BLaER1 treated with 17β-estradiol and CSF1 and Interleukin-3, amounts not matched to agents 10 nM and 100 nM (cell line): ENCODE measurements at regions not wholly inside any gene's neighbourhood (a gene's known extent, or its start where the extent isn't known, plus 50 kb on each side); places are given as distances from the start of the nearest gene placed in this dataset.

Experiments
- H3K27ac ChIP-seq, 11 experiments: shearing (Covaris generic); formaldehyde crosslinking; 2 replicates each; pipeline ENCODE4 v1.8.1; 2022
- H3K27me3 ChIP-seq, 11 experiments: shearing (Covaris generic); formaldehyde crosslinking; 2 replicates each; pipeline ENCODE4 v1.8.1; 2022
- H3K36me3 ChIP-seq, 11 experiments: shearing (Covaris generic); formaldehyde crosslinking; 2 replicates each; pipeline ENCODE4 v1.8.1; 2022
- H3K4me1 ChIP-seq, 10 experiments: shearing (Covaris generic); formaldehyde crosslinking; 2 replicates each; pipeline ENCODE4 v1.8.1; 2022
- H3K4me2 ChIP-seq, 11 experiments: shearing (Covaris generic); formaldehyde crosslinking; 2 replicates each; pipeline ENCODE4 v1.8.1; 2022
- H3K4me3 ChIP-seq, 10 experiments: shearing (Covaris generic); formaldehyde crosslinking; 2 replicates each; pipeline ENCODE4 v1.8.1; 2022
- H3K9ac ChIP-seq, 11 experiments: shearing (Covaris generic); formaldehyde crosslinking; 2 replicates each; pipeline ENCODE4 v1.8.1; 2022
- H3K9me3 ChIP-seq, 11 experiments: shearing (Covaris generic); formaldehyde crosslinking; replicated peaks in 1 of 11; 2 replicates each; pipeline ENCODE4 v1.8.1; 2022
- H4K20me1 ChIP-seq, 11 experiments: shearing (Covaris generic); formaldehyde crosslinking; 2 replicates each; pipeline ENCODE4 v1.8.1; 2022
- Cebpa-rat ChIP-seq, 11 experiments: shearing (Covaris generic); IDR thresholded peaks; 2 replicates each; pipeline ENCODE4 v1.8.1; 2022

DNA sequence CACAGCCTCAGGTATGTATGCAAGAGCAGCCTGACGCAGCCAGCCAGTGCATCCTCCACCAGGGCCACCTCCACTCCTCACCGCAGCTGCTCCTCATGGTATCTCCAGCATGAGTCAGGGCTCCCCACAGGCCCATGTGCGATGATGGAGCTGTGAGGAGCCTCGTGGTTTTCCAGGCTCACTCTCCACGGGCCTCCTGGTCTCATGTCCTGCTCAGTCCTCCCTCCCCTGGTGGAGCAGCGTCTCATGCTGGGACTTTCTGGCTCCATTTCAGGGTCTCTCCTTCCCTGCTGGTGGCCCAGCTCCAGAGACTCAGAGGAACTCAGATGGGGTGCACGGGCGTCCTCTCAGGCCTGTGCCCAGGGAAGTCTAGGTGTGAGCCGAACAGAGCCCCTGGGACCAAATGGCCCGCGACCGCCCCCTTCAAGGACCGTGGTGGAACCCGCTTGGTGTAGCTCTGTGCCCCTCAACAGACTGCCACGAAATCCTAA is 70.4 kb downstream of the METRNL start:
- no peaks in the 10 kb centered on the region for H4K20me1 ChIP-seq
- no peak for TF ChIP-seq Cebpa-rat (IDR thresholded peaks at IDR 0.05)
- peaks cover 0 to 6% (median 0%) of the 10 kb centered on the region in 11 experiments; a peak in 5 of 22 replicates for H3K9me3 ChIP-seq
- H3K9ac ChIP-seq, result no peak overlapping the region
- H3K4me2 ChIP-seq, result peak overlapping the region in 7 of 11 experiments; percentile 3 to 43 (median 5); a peak in 6 of 22 replicates
- peaks cover 34 to 71% (median 40%) of the 10 kb centered on the region in 10 experiments for H3K4me1 ChIP-seq
- peaks cover 0 to 18% (median 0%) of the 10 kb centered on the region in 11 experiments; a peak in 5 of 22 replicates for H3K27me3 ChIP-seq
- H3K36me3 ChIP-seq, result no peaks in the 10 kb centered on the region
- no peak overlapping the region for H3K4me3 ChIP-seq
- H3K27ac ChIP-seq, result no peak overlapping the region

DNA sequence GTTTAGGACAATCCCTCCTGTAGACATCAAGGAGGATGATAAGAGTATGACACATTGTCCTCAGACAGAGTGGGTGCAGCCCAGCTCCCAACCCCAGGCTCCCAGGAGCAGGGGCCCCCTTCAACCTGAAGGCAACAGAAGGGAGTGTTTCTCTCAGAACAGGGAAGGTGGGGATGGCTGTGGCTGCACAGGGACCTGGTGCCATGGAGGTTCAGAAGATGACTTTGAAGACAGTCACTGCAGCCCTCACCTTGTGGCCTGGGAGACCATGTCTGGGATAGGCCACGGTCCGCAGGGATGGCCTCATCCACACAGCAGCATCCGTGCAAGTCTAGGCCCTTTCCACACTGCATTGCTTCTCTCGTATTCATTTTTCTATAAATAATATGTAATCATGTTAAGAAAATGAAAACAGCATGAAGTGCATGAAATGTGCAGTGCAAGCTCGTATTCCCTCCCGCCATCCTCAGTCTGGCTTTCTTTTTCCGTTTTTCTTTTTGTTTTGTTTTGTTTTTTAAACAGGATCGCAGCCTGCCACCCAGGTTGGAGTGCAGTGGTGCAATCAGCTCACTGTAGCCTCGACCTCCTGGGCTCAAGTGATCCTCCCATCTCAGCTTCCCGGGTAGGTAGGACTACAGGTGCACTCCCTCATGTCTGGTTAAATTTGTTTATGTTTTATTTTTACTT is 71.1 kb downstream of the METRNL start:
- no peak overlapping the region for H3K4me3 ChIP-seq
- H3K27me3 ChIP-seq, result peaks cover 0 to 13% (median 0%) of the 10 kb centered on the region in 11 experiments; a peak in 5 of 22 replicates
- TF ChIP-seq Cebpa-rat (IDR thresholded peaks at IDR 0.05), result no peak

DNA sequence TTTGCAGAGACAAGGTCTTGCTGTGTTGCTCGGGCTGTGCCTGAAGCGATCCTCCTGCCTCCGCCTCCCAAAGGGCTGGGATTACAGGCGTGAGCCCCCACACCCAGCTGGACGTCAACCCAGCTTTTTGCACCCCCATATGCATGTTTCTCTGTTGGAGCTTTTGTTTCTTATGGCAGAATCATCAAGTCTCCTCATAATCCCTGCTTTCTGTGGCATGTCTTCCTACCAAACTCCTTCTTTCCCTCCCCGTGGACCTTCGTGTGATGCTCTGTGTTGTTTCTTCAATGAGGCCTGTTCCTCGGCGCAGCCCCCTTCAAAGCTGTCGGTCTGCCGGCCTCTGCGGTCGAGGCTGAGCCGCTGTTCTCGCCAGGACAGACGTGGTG is 71.6 kb downstream of the METRNL start:
- H3K4me1 ChIP-seq, result peaks cover 34 to 77% (median 41%) of the 10 kb centered on the region in 10 experiments
- H4K20me1 ChIP-seq, result no peaks in the 10 kb centered on the region
- no peak for TF ChIP-seq Cebpa-rat (IDR thresholded peaks at IDR 0.05)
- no peak overlapping the region for H3K4me3 ChIP-seq
- no peak overlapping the region for H3K27ac ChIP-seq
- H3K36me3 ChIP-seq, result no peaks in the 10 kb centered on the region
- peaks cover 0 to 6% (median 0%) of the 10 kb centered on the region in 11 experiments; a peak in 5 of 22 replicates for H3K9me3 ChIP-seq
- H3K4me2 ChIP-seq, result no peak overlapping the region
- H3K27me3 ChIP-seq, result peaks cover 0 to 13% (median 0%) of the 10 kb centered on the region in 11 experiments; a peak in 5 of 22 replicates
- H3K9ac ChIP-seq, result no peak overlapping the region

More for the DNA sequence above, 71.1 kb downstream of the METRNL start:
- H3K4me1 ChIP-seq, result peaks cover 34 to 72% (median 40%) of the 10 kb centered on the region in 10 experiments
- H3K9me3 ChIP-seq, result peaks cover 0 to 6% (median 0%) of the 10 kb centered on the region in 11 experiments; a peak in 5 of 22 replicates
- H3K27ac ChIP-seq, result no peak overlapping the region
- H3K4me2 ChIP-seq, result peak overlapping the region in 3 of 11 experiments; percentile 5 to 32 (median 5); a peak in 3 of 22 replicates
- no peak overlapping the region for H3K9ac ChIP-seq
- no peaks in the 10 kb centered on the region for H3K36me3 ChIP-seq
- H4K20me1 ChIP-seq, result no peaks in the 10 kb centered on the region

DNA sequence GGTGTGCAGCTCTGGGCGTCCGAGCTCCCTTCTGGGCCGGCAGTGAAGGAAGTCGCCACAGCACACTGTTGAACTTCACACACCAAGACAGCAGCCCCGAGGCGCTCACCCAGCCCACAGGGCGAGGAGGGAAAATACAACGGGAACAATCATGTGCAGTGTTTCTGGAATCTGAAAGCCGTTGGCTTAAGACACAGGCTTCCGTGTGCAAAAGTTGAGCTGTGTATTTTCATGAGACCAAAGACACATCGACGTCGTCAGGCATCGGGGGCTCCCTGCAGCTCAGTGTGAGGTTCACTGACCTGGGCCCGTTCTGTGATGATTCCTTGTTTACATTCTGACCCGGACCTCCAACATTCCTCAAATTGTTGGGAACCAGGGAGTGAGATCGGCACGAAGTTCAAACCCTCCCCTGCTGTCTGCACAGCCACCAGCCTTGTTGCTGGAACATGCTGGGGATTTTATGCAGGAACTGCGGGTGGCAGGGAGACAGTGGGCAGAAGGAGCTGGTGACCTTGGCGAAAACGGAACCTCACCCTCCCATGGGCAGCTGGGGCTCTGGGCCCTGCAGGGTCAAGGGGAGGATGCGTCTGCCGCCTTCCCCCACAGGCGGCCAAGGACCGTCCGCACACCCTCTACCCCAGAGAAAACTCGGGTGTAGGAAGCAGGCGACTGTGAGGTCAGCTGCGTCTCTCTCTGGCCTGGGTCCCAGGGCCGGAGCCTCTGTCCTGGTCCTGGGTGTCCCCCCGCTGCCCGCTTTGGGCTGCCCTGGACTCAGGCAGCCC is 72.2 kb downstream of the METRNL start:
- Histone ChIP-seq H3K4me2 (peak overlapping the region in 3 of 11 experiments; percentile 95 to 96 (median 95); a peak in 2 of 22 replicates), H3K27me3 (peaks cover 0 to 13% (median 0%) of the 10 kb centered on the region in 11 experiments; a peak in 5 of 22 replicates), H3K9ac (peak overlapping the region in 1 of 11 experiments; percentile 81; a peak in 1 of 22 replicates), H4K20me1 (no peaks in the 10 kb centered on the region), H3K4me3 (no peak overlapping the region), H3K9me3 (peaks cover 0 to 2% (median 0%) of the 10 kb centered on the region in 11 experiments; a peak in 2 of 22 replicates), H3K27ac (peak overlapping the region in 3 of 11 experiments; percentile 6 to 90 (median 82); a peak in 3 of 22 replicates), H3K4me1 (peaks cover 40 to 82% (median 47%) of the 10 kb centered on the region in 10 experiments), H3K36me3 (no peaks in the 10 kb centered on the region)
- no peak for TF ChIP-seq Cebpa-rat (IDR thresholded peaks at IDR 0.05)

DNA sequence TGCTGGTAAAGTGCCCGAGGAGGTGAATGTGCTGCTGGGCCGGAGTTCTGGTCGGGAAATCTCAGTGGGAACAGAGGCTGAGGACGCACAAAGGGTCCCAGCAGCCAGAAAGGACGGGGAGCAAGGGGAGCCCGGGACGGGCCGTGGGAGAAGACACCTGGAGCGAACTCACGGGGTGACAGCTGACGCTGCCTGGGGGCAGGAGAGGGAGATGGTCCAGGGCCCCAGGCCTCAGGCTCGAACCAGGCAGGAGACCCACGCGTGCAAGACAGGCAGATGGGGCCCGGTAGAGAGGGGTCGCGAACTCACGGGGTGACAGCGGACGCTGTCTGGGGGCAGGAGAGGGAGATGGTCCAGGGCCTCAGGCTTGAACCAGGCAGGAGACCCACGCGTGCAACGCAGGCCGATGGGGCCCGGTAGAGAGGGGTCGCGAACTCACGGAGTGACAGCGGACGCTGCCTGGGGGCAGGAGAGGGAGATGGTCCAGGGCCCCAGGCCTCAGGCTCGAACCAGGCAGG is 72.9 kb downstream of the METRNL start:
- Histone ChIP-seq H3K4me3 (no peak overlapping the region), H3K27me3 (peaks cover 0 to 13% (median 0%) of the 10 kb centered on the region in 11 experiments; a peak in 5 of 22 replicates), H3K4me2 (peak overlapping the region; percentile 84 to 99 (median 95); a peak in 16 of 22 replicates), H3K27ac (peak overlapping the region in 8 of 11 experiments; percentile 74 to 94 (median 85); a peak in 13 of 22 replicates), H3K4me1 (peaks cover 40 to 80% (median 50%) of the 10 kb centered on the region in 10 experiments), H4K20me1 (no peaks in the 10 kb centered on the region), H3K36me3 (no peaks in the 10 kb centered on the region), H3K9ac (peak overlapping the region in 2 of 11 experiments; percentile 57 to 81; a peak in 4 of 22 replicates), H3K9me3 (no peaks in the 10 kb centered on the region)
- TF ChIP-seq Cebpa-rat (IDR thresholded peaks at IDR 0.05), result no peak

DNA sequence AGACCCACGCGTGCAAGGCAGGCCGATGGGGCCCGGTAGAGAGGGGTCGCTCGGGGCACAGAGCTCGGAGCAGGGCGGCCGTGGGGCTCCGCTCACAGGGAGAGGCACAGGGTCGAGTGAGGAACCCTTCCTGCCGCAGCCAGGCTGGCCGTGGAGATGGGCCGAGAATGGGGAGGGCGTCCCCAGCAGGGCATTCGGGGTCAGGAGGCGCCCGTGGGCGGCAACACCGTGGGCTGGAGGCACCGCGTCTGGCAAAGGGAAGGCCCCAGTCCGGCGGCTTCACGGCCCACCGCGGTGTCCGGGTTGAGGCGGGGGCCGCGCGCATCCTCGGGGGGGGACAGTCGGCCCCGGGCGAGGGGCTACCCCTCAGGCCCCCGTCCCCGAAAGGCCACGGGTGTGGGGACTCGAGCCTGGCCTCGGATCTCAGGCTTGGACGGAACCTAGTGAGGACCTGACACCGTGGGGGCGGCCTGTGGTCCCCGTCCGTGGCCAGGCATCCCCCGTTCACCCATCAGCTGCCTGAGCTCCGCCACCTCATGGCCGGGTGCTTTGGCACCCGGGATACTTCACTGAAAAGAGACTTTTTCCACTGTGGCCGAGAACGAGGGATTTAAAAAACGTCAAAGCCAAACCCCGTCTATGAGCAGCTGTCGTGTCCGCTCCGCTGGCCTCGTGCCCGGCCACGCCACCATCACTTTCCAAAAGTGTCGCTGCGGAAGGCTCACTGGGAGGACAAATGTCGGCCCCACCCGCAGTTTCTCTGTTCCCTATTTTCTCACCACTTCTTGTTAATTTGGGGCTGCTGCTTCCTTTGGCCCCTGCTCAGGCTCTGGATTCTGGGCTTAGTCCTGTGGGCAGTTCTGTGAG is 73.6 kb downstream of the METRNL start:
- Histone ChIP-seq H3K36me3 (no peaks in the 10 kb centered on the region), H3K9ac (peak overlapping the region; percentile 20 to 81 (median 57); a peak in 19 of 22 replicates), H3K4me3 (peak overlapping the region in 2 of 10 experiments; percentile 20 to 39; a peak in 2 of 20 replicates), H3K27ac (peak overlapping the region; percentile 74 to 94 (median 85); a peak in 21 of 22 replicates), H3K4me1 (peaks cover 40 to 74% (median 50%) of the 10 kb centered on the region in 10 experiments), H3K27me3 (peaks cover 0 to 13% (median 0%) of the 10 kb centered on the region in 11 experiments; a peak in 5 of 22 replicates), H4K20me1 (no peaks in the 10 kb centered on the region), H3K4me2 (peak overlapping the region; percentile 84 to 99 (median 95)), H3K9me3 (no peaks in the 10 kb centered on the region)
- TF ChIP-seq Cebpa-rat (IDR thresholded peaks at IDR 0.05), result no peak

DNA sequence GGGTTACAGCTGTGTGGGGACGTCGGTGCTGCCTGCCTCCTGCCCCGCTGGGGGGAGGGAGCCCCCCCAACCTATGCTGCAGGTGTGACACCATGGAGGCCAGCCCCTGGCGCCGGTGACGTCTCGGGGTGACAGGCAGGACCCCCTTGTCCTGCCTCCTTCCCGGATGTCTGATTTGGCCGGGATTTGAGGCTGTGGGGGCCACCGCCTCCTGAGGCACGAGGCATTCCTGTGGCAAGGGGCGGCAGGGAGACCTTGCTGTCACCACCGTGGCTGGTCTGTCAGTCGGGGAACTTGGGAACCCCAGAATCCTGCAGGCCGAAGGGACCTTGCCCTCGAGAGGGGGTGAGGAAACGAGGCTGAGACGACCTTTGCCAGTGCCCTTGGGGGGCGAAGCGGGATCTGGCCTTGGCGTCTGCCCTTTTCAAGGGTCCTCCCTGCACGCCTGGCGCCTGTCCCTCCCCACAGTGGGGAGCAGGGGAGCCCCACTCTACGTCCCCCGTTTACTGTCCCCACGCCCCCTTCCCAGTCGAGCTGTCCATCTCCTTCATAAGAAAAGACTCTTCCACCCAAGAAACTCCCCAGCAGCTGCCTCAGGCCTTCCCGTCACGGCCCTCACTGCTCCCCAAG is 74.4 kb downstream of the METRNL start:
- Histone ChIP-seq H3K27me3 (peaks cover 0 to 13% (median 0%) of the 10 kb centered on the region in 11 experiments; a peak in 5 of 22 replicates), H3K9ac (peak overlapping the region; percentile 20 to 81 (median 57); a peak in 21 of 22 replicates), H3K4me1 (peaks cover 40 to 69% (median 50%) of the 10 kb centered on the region in 10 experiments), H4K20me1 (no peaks in the 10 kb centered on the region), H3K4me2 (peak overlapping the region; percentile 84 to 99 (median 95)), H3K4me3 (peak overlapping the region in 2 of 10 experiments; percentile 20 to 39; a peak in 2 of 20 replicates), H3K9me3 (no peaks in the 10 kb centered on the region), H3K27ac (peak overlapping the region; percentile 74 to 94 (median 85)), H3K36me3 (no peaks in the 10 kb centered on the region)
- no peak for TF ChIP-seq Cebpa-rat (IDR thresholded peaks at IDR 0.05)
